Common myeloid progenitor, CD34-positive (primary cell): ENCODE measurements at regions not wholly inside any gene's neighbourhood (a gene's known extent, or its start where the extent isn't known, plus 50 kb on each side); places are given as distances from the start of the nearest gene placed in this dataset.

Experiments
- CTCF ChIA-PET: fragments of 350-600 bp; sonication (Branson Sonifier 250); formaldehyde crosslinking; loops from one replicate; lab custom pipeline; 2021; ENCODE audit warnings: antibody characterized with exemption; lab: Charles Lee
- POLR2A ChIA-PET: fragments of 350-600 bp; sonication (Branson Sonifier 250); formaldehyde crosslinking; loops from one replicate; lab custom pipeline; 2021; ENCODE audit warnings: antibody characterized with exemption; lab: Charles Lee
- DNase-seq, 3 donors: peaks; one replicate each; pipeline versions ENCODE4 v3.0.0 to v3.0.0-alpha.2; 2013
- H3K27ac ChIP-seq, 2 experiments: 1 replicate in 1 of 2; 2 replicates in 1 of 2; pipeline ENCODE4 v1.7.0; 2013; ENCODE audit warnings: inconsistent platforms in 2 of 2, low read length in 2 of 2, mild to moderate bottlenecking in 2 of 2, low read depth in 1 of 2, moderate library complexity in 1 of 2; ENCODE audit not compliant: severe bottlenecking in 2 of 2, insufficient read depth in 1 of 2, poor library complexity in 1 of 2
- H3K27me3 ChIP-seq, 5 experiments: replicated peaks in 2 of 5; 1 replicate in 3 of 5; 2 replicates in 2 of 5; pipeline versions ENCODE4 v1.6.1 to v1.7.0; 2013; ENCODE audit warnings: low read length in 4 of 5, mild to moderate bottlenecking in 2 of 5, moderate library complexity in 2 of 5, inconsistent platforms in 1 of 5; ENCODE audit not compliant: insufficient read depth in 5 of 5, control insufficient read depth in 4 of 5
- H3K36me3 ChIP-seq, 4 experiments: 1 replicate in 2 of 4; 2 replicates in 2 of 4; pipeline versions ENCODE4 v1.6.1 to v1.7.0; 2013; ENCODE audit warnings: low read length in 3 of 4, control low read depth in 1 of 4, mild to moderate bottlenecking in 1 of 4; ENCODE audit not compliant: control insufficient read depth in 4 of 4, insufficient read depth in 4 of 4
- H3K4me1 ChIP-seq, 4 experiments: 1 replicate in 3 of 4; 2 replicates in 1 of 4; pipeline versions ENCODE4 v1.6.1 to v1.7.1; 2013; ENCODE audit warnings: low read length in 3 of 4, mild to moderate bottlenecking in 3 of 4, control low read depth in 1 of 4, inconsistent platforms in 1 of 4, moderate library complexity in 1 of 4; ENCODE audit not compliant: control insufficient read depth in 4 of 4, insufficient read depth in 4 of 4; ENCODE audit errors: control extremely low read depth in 1 of 4
- H3K4me3 ChIP-seq, 7 experiments: 1 replicate in 4 of 7; 2 replicates in 3 of 7; pipeline versions ENCODE4 v1.5.1 to v1.7.0; 2013; ENCODE audit warnings: mild to moderate bottlenecking in 7 of 7, low read length in 6 of 7, moderate library complexity in 6 of 7, inconsistent platforms in 2 of 7, low read depth in 2 of 7, control low read depth in 1 of 7; ENCODE audit not compliant: insufficient read depth in 4 of 7, control insufficient read depth in 1 of 7; ENCODE audit errors: extremely low read depth in 1 of 7
- H3K9me3 ChIP-seq, 5 experiments: 1 replicate in 4 of 5; 2 replicates in 1 of 5; pipeline versions ENCODE4 v1.6.1 to v1.7.1; 2013; ENCODE audit warnings: low read length in 4 of 5, mild to moderate bottlenecking in 2 of 5, inconsistent platforms in 1 of 5, low read depth in 1 of 5, moderate library complexity in 1 of 5; ENCODE audit not compliant: control insufficient read depth in 4 of 5, insufficient read depth in 2 of 5; ENCODE audit errors: control extremely low read depth in 1 of 5
- WGBS: methylation state at CpG from one replicate; pipeline ENCODE4 v1.1.5; 2013; ENCODE audit not compliant: insufficient coverage; 5-methylcytosine and 5-hydroxymethylcytosine counted together

DNA sequence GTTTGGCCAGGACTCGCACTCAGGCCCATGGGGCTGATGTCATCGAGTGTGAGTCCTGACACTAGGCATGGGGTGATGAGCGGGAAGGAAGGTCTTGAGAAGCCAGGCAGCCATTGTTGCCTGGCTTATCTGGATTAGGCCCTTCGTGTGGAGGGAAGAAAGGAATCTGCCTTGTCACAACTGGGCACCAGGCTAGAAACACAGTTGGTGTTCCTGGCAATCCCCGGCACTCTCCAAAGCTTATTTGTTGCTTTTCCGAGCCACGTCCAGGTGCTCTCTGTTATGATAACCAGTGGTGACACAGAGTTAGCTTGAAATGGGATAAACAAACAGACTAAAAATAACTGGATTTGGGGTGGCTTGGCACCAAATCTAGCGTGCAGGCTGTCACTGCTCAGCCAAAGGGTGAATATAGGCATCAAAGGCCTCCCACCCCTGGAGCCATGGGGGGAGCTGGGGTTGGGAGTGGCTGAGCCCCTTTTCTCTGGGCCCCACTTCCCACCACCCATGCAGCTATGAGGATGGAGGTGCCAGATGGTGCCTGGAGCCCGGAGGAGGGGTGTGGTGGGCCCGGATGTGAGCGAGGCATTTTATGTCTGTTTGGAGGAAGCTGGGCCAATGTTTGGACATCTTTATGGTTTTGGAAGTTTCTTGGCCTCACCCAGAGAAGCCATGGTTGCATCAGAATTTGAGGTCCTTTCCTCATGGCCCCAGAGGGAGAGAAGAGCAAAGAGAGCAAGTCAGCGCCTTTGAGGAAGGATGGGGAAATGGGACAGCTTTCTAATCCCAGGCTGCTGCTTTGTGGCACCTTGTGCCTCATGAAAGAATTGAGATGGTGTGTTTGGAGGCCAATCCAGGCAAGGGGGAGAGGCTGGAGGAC lies 98.0 kb upstream of the PITX1 start:
- no peaks in the 10 kb centered on the region for H3K9me3 ChIP-seq
- H3K27me3 ChIP-seq = peaks cover 0 to 14% (median 0%) of the 10 kb centered on the region in 5 experiments
- H3K36me3 ChIP-seq = no peaks in the 10 kb centered on the region
- H3K4me1 ChIP-seq = peaks cover 0 to 4% (median 0%) of the 10 kb centered on the region in 4 experiments
- no peak for DNase-seq
- H3K27ac ChIP-seq = no peak overlapping the region
- CTCF ChIA-PET = interaction anchor here (1.6 kb wide), 1 partner anchor 13 kb away, joined by 3 read pairs; no protein-coding TSS in a partner anchor
- POLR2A ChIA-PET = no interaction called here
- 99% methylated on average over 9 of the region's 12 CpGs for WGBS
- no peak overlapping the region for H3K4me3 ChIP-seq

- ChIA-PET POLR2A (no interaction called here), CTCF (interaction anchor here (1.6 kb wide), 1 partner anchor 15 kb away, joined by 3 read pairs; no protein-coding TSS in a partner anchor)
- Histone ChIP-seq H3K4me3 (no peak overlapping the region), H3K27ac (no peak overlapping the region), H3K9me3 (no peaks in the 10 kb centered on the region), H3K27me3 (peaks cover 0 to 14% (median 0%) of the 10 kb centered on the region in 5 experiments), H3K36me3 (no peaks in the 10 kb centered on the region), H3K4me1 (peaks cover 0 to 4% (median 0%) of the 10 kb centered on the region in 4 experiments)
- 94% methylated on average over 5 of the region's 7 CpGs for WGBS
- no peak for DNase-seq
Observed at GRCh38 chr5:135130261-135131215, 96.5 kb upstream of the PITX1 start.

DNA sequence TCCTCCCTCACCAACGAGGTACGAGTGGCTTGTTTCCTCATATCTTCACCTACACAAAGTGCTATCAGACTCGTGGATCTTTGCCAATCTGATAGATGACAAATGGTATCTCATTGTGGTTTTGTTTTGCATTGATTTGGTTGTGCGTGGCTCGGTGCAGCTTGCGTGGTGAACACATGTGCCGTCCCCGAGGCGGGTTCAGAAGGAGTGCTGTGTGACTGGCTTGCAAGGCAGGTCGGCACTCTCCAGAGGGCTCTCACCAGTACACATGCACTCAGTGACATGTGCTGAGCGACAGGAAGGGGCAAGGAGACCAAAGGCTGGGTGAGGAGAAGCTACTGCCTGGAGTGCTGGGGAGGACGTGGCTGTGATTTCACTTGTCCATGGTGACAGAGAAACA lies 95.3 kb upstream of the PITX1 start:
- WGBS = 69% methylated on average over 8 of the region's 12 CpGs
- CTCF ChIA-PET = no interaction called here

GRCh38 chr5:135128361-135128760 lies 94.3 kb upstream of the PITX1 start:
- Histone ChIP-seq H3K36me3 (no peaks in the 10 kb centered on the region), H3K27ac (no peak overlapping the region), H3K4me3 (no peak overlapping the region), H3K27me3 (peaks cover 0 to 16% (median 0%) of the 10 kb centered on the region in 5 experiments), H3K4me1 (no peaks in the 10 kb centered on the region), H3K9me3 (no peaks in the 10 kb centered on the region)
- no peak for DNase-seq
- ChIA-PET POLR2A (no interaction called here), CTCF (no interaction called here)
- WGBS = 100% methylated on average over 1 of the region's 3 CpGs

More for the DNA sequence above, 95.3 kb upstream of the PITX1 start:
- no peaks in the 10 kb centered on the region for H3K36me3 ChIP-seq
- peaks cover 0 to 2% (median 0%) of the 10 kb centered on the region in 4 experiments for H3K4me1 ChIP-seq
- H3K27ac ChIP-seq = no peak overlapping the region
- H3K27me3 ChIP-seq = peaks cover 0 to 14% (median 0%) of the 10 kb centered on the region in 5 experiments
- POLR2A ChIA-PET = no interaction called here
- H3K9me3 ChIP-seq = no peaks in the 10 kb centered on the region
- no peak for DNase-seq
- H3K4me3 ChIP-seq = no peak overlapping the region

- Histone ChIP-seq H3K36me3 (no peaks in the 10 kb centered on the region), H3K9me3 (no peaks in the 10 kb centered on the region), H3K27ac (no peak overlapping the region), H3K27me3 (peaks cover 0 to 14% (median 0%) of the 10 kb centered on the region in 5 experiments), H3K4me1 (no peaks in the 10 kb centered on the region), H3K4me3 (no peak overlapping the region)
- no peak for DNase-seq
- 97% methylated on average over 10 of the region's 11 CpGs for WGBS
- ChIA-PET CTCF (no interaction called here), POLR2A (no interaction called here)
Observed at GRCh38 chr5:135127439-135128240, 93.6 kb upstream of the PITX1 start.

GRCh38 chr5:135126688-135127438 lies 92.8 kb upstream of the PITX1 start:
- no peaks in the 10 kb centered on the region for H3K9me3 ChIP-seq
- ChIA-PET CTCF (no interaction called here), POLR2A (no interaction called here)
- no peaks in the 10 kb centered on the region for H3K36me3 ChIP-seq
- no peaks in the 10 kb centered on the region for H3K4me1 ChIP-seq
- no peak overlapping the region for H3K27ac ChIP-seq
- H3K4me3 ChIP-seq = no peak overlapping the region
- peaks cover 0 to 18% (median 0%) of the 10 kb centered on the region in 5 experiments for H3K27me3 ChIP-seq
- 85% methylated on average over 13 of the region's 14 CpGs for WGBS
- DNase-seq = no peak
